ENCODE measurements at regions not wholly inside any gene's neighbourhood (a gene's known extent, or its start where the extent isn't known, plus 50 kb on each side); places are given as distances from the start of the nearest gene placed in this dataset.

- CTCF ChIA-PET, result no interaction called here
These were observed 121.6 kb downstream of the QRSL1 start for GRCh38 chr6:106750946-106751345.

More at GRCh38 chr6:106750946-106751345, 121.6 kb downstream of the QRSL1 start:
- Histone ChIP-seq H3K4me1 (ENCODE audit: control insufficient read depth in 2 of 2, insufficient read depth in 2 of 2, low read length in 2 of 2) (peaks cover 3 to 6% of the 10 kb centered on the region in 2 donors), H3K27ac (ENCODE audit: low read length in 2 of 2) (no peak overlapping the region), H2AFZ (ENCODE audit: insufficient read depth, low read depth, low read length, poor library complexity, severe bottlenecking) (no peak overlapping the region), H4K20me1 (ENCODE audit: control insufficient read depth, insufficient read depth, low read length, poor library complexity, severe bottlenecking) (no peaks in the 10 kb centered on the region), H3K4me3 (ENCODE audit: control extremely low read depth in 1 of 5, extremely low read depth in 1 of 5, insufficient read depth in 1 of 5, low read depth in 2 of 5, low read length in 4 of 5) (no peak overlapping the region), H3K9me3 (ENCODE audit: control extremely low read depth in 1 of 3, control insufficient read depth in 2 of 3, insufficient read depth in 1 of 3, low read length in 2 of 3) (no peaks in the 10 kb centered on the region), H3K27me3 (replicated peaks in 1 of 4; ENCODE audit: control extremely low read depth in 1 of 4, control insufficient read depth in 3 of 4, insufficient read depth in 4 of 4, low read length in 3 of 4) (no peaks in the 10 kb centered on the region), H3K79me2 (ENCODE audit: control insufficient read depth, insufficient read depth, low read length) (no peaks in the 10 kb centered on the region), H3K9ac (ENCODE audit: low read length) (no peak overlapping the region), H3K4me2 (replicated peaks; ENCODE audit: low read depth, low read length, poor library complexity, severe bottlenecking) (no peak overlapping the region), H3K36me3 (replicated peaks in 1 of 2; ENCODE audit: control extremely low read depth in 1 of 2, control insufficient read depth in 1 of 2, extremely low read depth in 1 of 2, insufficient read depth in 2 of 2, low read length in 1 of 2) (no peaks in the 10 kb centered on the region)
- intact Hi-C loops (cut with micrococcal nuclease), result no loop called here
- POLR2A ChIA-PET, result no interaction called here
- no CpG with 5 or more reads among the region's 4 CpGs for WGBS (ENCODE audit: insufficient coverage)
- no peak overlapping the region for H3K4me3 Mint-ChIP-seq
- peaks cover 11% of the 10 kb centered on the region for H3K4me1 Mint-ChIP-seq
- ATAC-seq (ENCODE audit: low read depth), result no peak
- H3K9me3 Mint-ChIP-seq (ENCODE audit: insufficient read depth), result no peaks in the 10 kb centered on the region
- TF ChIP-seq EZH2 (IDR thresholded peaks at IDR 0.05; ENCODE audit: borderline replicate concordance, insufficient read depth, low read depth, low read length, poor library complexity, severe bottlenecking) (no peak), CTCF (IDR thresholded peaks at IDR 0.05) (no peak)
- no peaks in the 10 kb centered on the region for H3K27me3 Mint-ChIP-seq
- no peak overlapping the region for H3K27ac Mint-ChIP-seq
- DNase-seq, result no peak
